ENCODE measurements at regions not wholly inside any gene's neighbourhood (a gene's known extent, or its start where the extent isn't known, plus 50 kb on each side); places are given as distances from the start of the nearest gene placed in this dataset.

GRCh38 chr6:164166515-164166914 lies 752.0 kb downstream of the QKI start:
- no peak overlapping the region for H3K27ac ChIP-seq (ENCODE audit: insufficient read length, low read depth, low read length)

More at GRCh38 chr6:164166515-164166914, 752.0 kb downstream of the QKI start:
- Histone ChIP-seq H3K23me2 (ENCODE audit: insufficient read length, low read depth, low read length, poor library complexity, severe bottlenecking) (no peaks in the 10 kb centered on the region), H2AK5ac (ENCODE audit: insufficient read length, low read length) (no peak overlapping the region), H2AFZ (ENCODE audit: low read length) (no peak overlapping the region), H2BK15ac (ENCODE audit: low read depth, low read length) (no peak overlapping the region), H3K14ac (ENCODE audit: insufficient read depth, low read length) (no peak overlapping the region), H2BK20ac (ENCODE audit: low read depth, low read length, poor library complexity, severe bottlenecking) (no peak overlapping the region), H3K79me1 (ENCODE audit: insufficient read depth, low read depth, low read length, poor library complexity, severe bottlenecking) (no peaks in the 10 kb centered on the region), H3K4ac (ENCODE audit: low read depth, low read length) (no peak overlapping the region), H3K4me1 (ENCODE audit: insufficient read depth, low read length) (peaks cover 2% of the 10 kb centered on the region; the same call in 1 of the 2 replicates), H2BK120ac (ENCODE audit: low read depth, low read length, poor library complexity, severe bottlenecking) (no peak overlapping the region), H3K9me3 (ENCODE audit: control insufficient read depth, low read depth, low read length) (no peaks in the 10 kb centered on the region), H4K5ac (ENCODE audit: insufficient read length, low read depth, low read length) (no peak overlapping the region), H2BK5ac (ENCODE audit: insufficient read length, low read length) (no peak overlapping the region), H3K27me3 (ENCODE audit: insufficient read depth, low read length) (no peaks in the 10 kb centered on the region), H3K18ac (ENCODE audit: insufficient read length, low read depth, low read length) (no peak overlapping the region), H3K9ac (ENCODE audit: extremely low read depth, insufficient read length, low read length) (no peak overlapping the region), H3K79me2 (ENCODE audit: insufficient read depth, low read length) (no peaks in the 10 kb centered on the region), H3T11ph (ENCODE audit: low read length) (no peak overlapping the region), H4K8ac (replicated peaks; ENCODE audit: insufficient read length, low read depth, low read length) (no peak overlapping the region), H4K91ac (ENCODE audit: insufficient read length, low read depth, low read length) (no peak overlapping the region), H3K4me2 (ENCODE audit: insufficient read depth, insufficient read length, low read length) (no peak overlapping the region), H3K56ac (ENCODE audit: insufficient read length, low read depth, low read length) (no peak overlapping the region), H4K20me1 (ENCODE audit: control insufficient read depth, insufficient read depth, insufficient read length) (no peaks in the 10 kb centered on the region), H3K23ac (ENCODE audit: insufficient read length, low read depth, low read length) (no peak overlapping the region), H2BK12ac (ENCODE audit: insufficient read length, low read depth, low read length) (no peak overlapping the region)
- no CpG with 5 or more reads among the region's 7 CpGs for WGBS (ENCODE audit: extremely low coverage, insufficient read length, low lambda C conversion rate)
- peaks cover 21 to 28% of the 10 kb centered on the region in 2 experiments for H3K4me1 Mint-ChIP-seq
- peaks cover 3 to 23% (median 9%) of the 10 kb centered on the region in 3 experiments for H3K36me3 Mint-ChIP-seq (ENCODE audit: insufficient read depth in 1 of 3, low read depth in 3 of 3)
- H3K4me3 Mint-ChIP-seq: no peak overlapping the region
- H3K27ac Mint-ChIP-seq: no peak overlapping the region; a peak in 1 of 7 replicates
- DNase-seq: no peak
- peaks cover 11 to 14% of the 10 kb centered on the region in 2 experiments for H3K9me3 Mint-ChIP-seq
- no peak for TF ChIP-seq CTCF (conservative IDR thresholded peaks at IDR 0.05)
- H3K27me3 Mint-ChIP-seq (ENCODE audit: low read depth): no peaks in the 10 kb centered on the region

Data from H9 (cell line).